HUES48 (cell line): ENCODE measurements at regions not wholly inside any gene's neighbourhood (a gene's known extent, or its start where the extent isn't known, plus 50 kb on each side); places are given as distances from the start of the nearest gene placed in this dataset.

Source experiments
- H3K27ac ChIP-seq: one replicate; pipeline ENCODE4 v1.7.0; 2013; ENCODE audit warnings: low read depth, low read length, inconsistent platforms
- H3K27me3 ChIP-seq: 2 replicates; pipeline ENCODE4 v1.6.1; 2013; ENCODE audit warnings: mild to moderate bottlenecking, low read length; ENCODE audit not compliant: control insufficient read depth, insufficient read depth
- H3K36me3 ChIP-seq: 2 replicates; pipeline ENCODE4 v1.6.1; 2013; ENCODE audit warnings: low read length; ENCODE audit not compliant: control insufficient read depth, insufficient read depth
- H3K4me1 ChIP-seq: 2 replicates; pipeline ENCODE4 v1.6.1; 2013; ENCODE audit warnings: mild to moderate bottlenecking, low read length; ENCODE audit not compliant: control insufficient read depth, insufficient read depth
- H3K4me3 ChIP-seq: 2 replicates; pipeline ENCODE4 v1.5.1; 2013; ENCODE audit warnings: mild to moderate bottlenecking, low read depth, low read length
- H3K9ac ChIP-seq: 2 replicates; pipeline ENCODE4 v1.6.1; 2013; ENCODE audit warnings: mild to moderate bottlenecking, low read depth, low read length, moderate library complexity
- H3K9me3 ChIP-seq: 2 replicates; pipeline ENCODE4 v1.6.1; 2013; ENCODE audit warnings: low read length; ENCODE audit not compliant: control insufficient read depth, insufficient read depth

GRCh38 chr4:89365776-89366175, 58.2 kb upstream of the GPRIN3 start:
- Histone ChIP-seq H3K9me3 (no peaks in the 10 kb centered on the region), H3K27ac (no peak overlapping the region), H3K9ac (no peak overlapping the region), H3K27me3 (no peaks in the 10 kb centered on the region; the same call in 1 of the 2 replicates), H3K36me3 (no peaks in the 10 kb centered on the region), H3K4me3 (no peak overlapping the region), H3K4me1 (no peaks in the 10 kb centered on the region)

GRCh38 chr4:89365375-89365774, 57.8 kb upstream of the GPRIN3 start:
- H3K27me3 ChIP-seq, result no peaks in the 10 kb centered on the region; the same call in 1 of the 2 replicates
- no peaks in the 10 kb centered on the region for H3K36me3 ChIP-seq
- H3K4me3 ChIP-seq, result no peak overlapping the region
- H3K9me3 ChIP-seq, result no peaks in the 10 kb centered on the region
- no peaks in the 10 kb centered on the region for H3K4me1 ChIP-seq
- H3K27ac ChIP-seq, result no peak overlapping the region
- no peak overlapping the region for H3K9ac ChIP-seq

GRCh38 chr4:89364541-89364940, 56.9 kb upstream of the GPRIN3 start:
- Histone ChIP-seq H3K9ac (no peak overlapping the region), H3K4me3 (no peak overlapping the region), H3K9me3 (no peaks in the 10 kb centered on the region), H3K27me3 (no peaks in the 10 kb centered on the region; the same call in 1 of the 2 replicates), H3K36me3 (no peaks in the 10 kb centered on the region), H3K4me1 (no peaks in the 10 kb centered on the region), H3K27ac (no peak overlapping the region)

- H3K4me3 ChIP-seq, result no peak overlapping the region
- no peak overlapping the region for H3K9ac ChIP-seq
- H3K27ac ChIP-seq, result no peak overlapping the region
- H3K9me3 ChIP-seq, result no peaks in the 10 kb centered on the region
- no peaks in the 10 kb centered on the region for H3K27me3 ChIP-seq
- H3K4me1 ChIP-seq, result no peaks in the 10 kb centered on the region
- no peaks in the 10 kb centered on the region for H3K36me3 ChIP-seq
Measured at GRCh38 chr4:89363786-89364185, 56.2 kb upstream of the GPRIN3 start.

- Histone ChIP-seq H3K4me1 (no peaks in the 10 kb centered on the region), H3K4me3 (no peak overlapping the region), H3K9me3 (no peaks in the 10 kb centered on the region), H3K27ac (no peak overlapping the region), H3K27me3 (no peaks in the 10 kb centered on the region), H3K9ac (no peak overlapping the region), H3K36me3 (no peaks in the 10 kb centered on the region)
Measured at GRCh38 chr4:89358935-89359638, 51.5 kb upstream of the GPRIN3 start.

- Histone ChIP-seq H3K9me3 (no peaks in the 10 kb centered on the region), H3K4me3 (no peak overlapping the region), H3K27me3 (no peaks in the 10 kb centered on the region), H3K27ac (no peak overlapping the region), H3K4me1 (no peaks in the 10 kb centered on the region), H3K9ac (no peak overlapping the region), H3K36me3 (no peaks in the 10 kb centered on the region)
Measured at GRCh38 chr4:89357787-89358186, 50.2 kb upstream of the GPRIN3 start.
